Psoas muscle (tissue), 7 donors: ENCODE measurements at regions not wholly inside any gene's neighbourhood (a gene's known extent, or its start where the extent isn't known, plus 50 kb on each side); places are given as distances from the start of the nearest gene placed in this dataset.

Experiments
- ATAC-seq, 4 donors: fragments of 200-7000 bp; cut with Tn5 transposase; one replicate each; pipeline ENCODE4 v1.9.1; 2020; ENCODE audit warnings: moderate library complexity in 3 of 4, mild to moderate bottlenecking in 2 of 4
- DNase-seq, 2 donors: peaks; one replicate each; pipeline ENCODE4 v3.0.0-alpha.2; 2020
- H3K27ac ChIP-seq: fragments of 200-600 bp; one replicate; pipeline ENCODE4 v1.8.0; 2022
- H3K27me3 ChIP-seq, 3 donors: fragments of 200-600 bp in 1 of 3; one replicate each; pipeline versions ENCODE4 v1.6.1 to v1.8.0; 2013 to 2022; ENCODE audit warnings: low read length in 2 of 3, mild to moderate bottlenecking in 2 of 3, moderate library complexity in 1 of 3; ENCODE audit not compliant: insufficient read depth in 3 of 3
- H3K36me3 ChIP-seq, 2 donors: fragments of 200-600 bp in 1 of 2; one replicate each; pipeline versions ENCODE4 v1.6.1 to v1.8.0; 2013 to 2022; ENCODE audit warnings: low read depth in 1 of 2, mild to moderate bottlenecking in 1 of 2, moderate library complexity in 1 of 2; ENCODE audit not compliant: insufficient read depth in 1 of 2
- H3K4me1 ChIP-seq: fragments of 200-600 bp; one replicate; pipeline ENCODE4 v1.8.0; 2022
- H3K4me3 ChIP-seq: fragments of 200-600 bp; one replicate; pipeline ENCODE4 v1.8.0; 2022; ENCODE audit warnings: mild to moderate bottlenecking
- H3K9me3 ChIP-seq: fragments of 200-600 bp; one replicate; pipeline ENCODE4 v1.8.0; 2022
- WGBS, 3 donors: extraction: QIAGEN DNeasy Blood & Tissue Kit; methylation state at CpG; one replicate each; pipeline versions ENCODE4 v1.1.6 to v1.1.7; 2013; 5-methylcytosine and 5-hydroxymethylcytosine counted together
- intact Hi-C, 2 donors: fragments of 100-400 bp; cut with DNase I; formaldehyde crosslinking; loops; one replicate each; pipeline versions ENCODE4 v1.11.0 to v1.14.2; 2022
- TF ChIP-seq, protein P1 (sequence below): fragments of 200-600 bp; IDR thresholded peaks from one replicate; pipeline ENCODE4 v1.8.0; 2022; ENCODE audit warnings: antibody characterized with exemption
- donor health status: healthy with polysubstance abuse.
- donor health status: DM: no; HTN: no; CAD: no; lungs with moderate emphysema.
- donor health status: Bipolar disorder and iron deficiency.
- donor health status: healthy.
- donor health status: DM: yes; HTN: yes; CAD: no.
- donor health status: DM: no; HTN: no; CAD: no.
- donor health status: DM: yes; HTN: yes; CAD: no.

DNA sequence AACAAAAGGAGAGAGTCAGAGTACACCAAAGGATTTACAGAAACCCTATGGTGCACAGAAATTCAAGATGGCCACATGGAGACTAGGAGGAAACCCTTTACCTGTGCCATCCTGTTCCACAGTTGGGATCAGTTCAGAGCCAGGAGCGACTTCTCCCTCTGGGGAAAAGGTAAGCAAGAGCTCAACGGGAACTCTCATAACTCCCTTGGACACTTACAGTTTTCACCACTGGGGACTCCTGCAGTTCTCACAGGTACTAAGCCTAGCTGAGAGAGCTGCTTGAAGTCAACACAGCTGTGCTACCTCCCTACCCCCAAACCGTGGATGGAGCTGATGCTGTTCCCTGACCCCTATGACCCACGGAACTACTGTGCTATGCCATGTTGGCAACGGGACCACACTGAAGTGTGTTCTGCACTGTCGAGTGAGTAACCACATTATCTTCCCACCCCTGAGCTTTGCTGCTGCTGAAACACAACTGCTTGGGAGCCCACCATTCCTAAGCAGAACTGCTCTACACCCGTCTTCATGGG lies 606.8 kb downstream of the GBE1 start:
- DNase-seq (no peak), ATAC-seq (no peak)
- WGBS, 3 donors: 65 to 83% (median 69%) methylated on average over 7 of the region's 7 CpGs
- H3K27me3 ChIP-seq: no peaks in the 10 kb centered on the region
- intact Hi-C loops: no loop called here
- no peak overlapping the region for H3K27ac ChIP-seq
- TF ChIP-seq, protein P1, sequence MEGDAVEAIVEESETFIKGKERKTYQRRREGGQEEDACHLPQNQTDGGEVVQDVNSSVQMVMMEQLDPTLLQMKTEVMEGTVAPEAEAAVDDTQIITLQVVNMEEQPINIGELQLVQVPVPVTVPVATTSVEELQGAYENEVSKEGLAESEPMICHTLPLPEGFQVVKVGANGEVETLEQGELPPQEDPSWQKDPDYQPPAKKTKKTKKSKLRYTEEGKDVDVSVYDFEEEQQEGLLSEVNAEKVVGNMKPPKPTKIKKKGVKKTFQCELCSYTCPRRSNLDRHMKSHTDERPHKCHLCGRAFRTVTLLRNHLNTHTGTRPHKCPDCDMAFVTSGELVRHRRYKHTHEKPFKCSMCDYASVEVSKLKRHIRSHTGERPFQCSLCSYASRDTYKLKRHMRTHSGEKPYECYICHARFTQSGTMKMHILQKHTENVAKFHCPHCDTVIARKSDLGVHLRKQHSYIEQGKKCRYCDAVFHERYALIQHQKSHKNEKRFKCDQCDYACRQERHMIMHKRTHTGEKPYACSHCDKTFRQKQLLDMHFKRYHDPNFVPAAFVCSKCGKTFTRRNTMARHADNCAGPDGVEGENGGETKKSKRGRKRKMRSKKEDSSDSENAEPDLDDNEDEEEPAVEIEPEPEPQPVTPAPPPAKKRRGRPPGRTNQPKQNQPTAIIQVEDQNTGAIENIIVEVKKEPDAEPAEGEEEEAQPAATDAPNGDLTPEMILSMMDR: no peak
- no peaks in the 10 kb centered on the region for H3K4me1 ChIP-seq
- H3K4me3 ChIP-seq: no peak overlapping the region
- no peaks in the 10 kb centered on the region for H3K9me3 ChIP-seq
- no peaks in the 10 kb centered on the region for H3K36me3 ChIP-seq

DNA sequence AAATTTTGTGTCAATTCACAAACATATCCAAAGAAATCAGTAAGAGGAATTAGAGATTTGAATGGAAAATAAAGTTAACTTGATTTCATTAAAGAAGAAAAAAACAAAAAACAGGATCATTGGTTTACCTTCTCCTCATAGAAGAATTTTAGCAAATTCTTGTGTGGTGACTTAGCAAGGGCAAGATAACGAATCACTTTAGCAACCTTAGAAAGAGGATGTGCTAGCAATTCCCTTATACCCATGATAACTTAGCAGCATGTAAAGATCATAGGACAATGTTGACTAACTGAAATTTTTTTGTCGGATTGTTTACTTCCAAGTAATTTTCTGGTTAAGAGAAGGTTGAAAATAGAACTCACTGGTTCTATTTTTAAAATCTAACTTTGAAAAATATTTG lies 609.3 kb downstream of the GBE1 start:
- Histone ChIP-seq H3K4me1 (no peaks in the 10 kb centered on the region), H3K4me3 (no peak overlapping the region), H3K9me3 (no peaks in the 10 kb centered on the region), H3K36me3 (no peaks in the 10 kb centered on the region), H3K27ac (no peak overlapping the region), H3K27me3 (no peaks in the 10 kb centered on the region)
- TF ChIP-seq, protein P1: no peak
- DNase-seq (no peak), ATAC-seq (no peak)
- intact Hi-C loops: no loop called here
- 70 to 77% (median 77%) methylated on average over 2 of the region's 2 CpGs for WGBS, 3 donors

DNA sequence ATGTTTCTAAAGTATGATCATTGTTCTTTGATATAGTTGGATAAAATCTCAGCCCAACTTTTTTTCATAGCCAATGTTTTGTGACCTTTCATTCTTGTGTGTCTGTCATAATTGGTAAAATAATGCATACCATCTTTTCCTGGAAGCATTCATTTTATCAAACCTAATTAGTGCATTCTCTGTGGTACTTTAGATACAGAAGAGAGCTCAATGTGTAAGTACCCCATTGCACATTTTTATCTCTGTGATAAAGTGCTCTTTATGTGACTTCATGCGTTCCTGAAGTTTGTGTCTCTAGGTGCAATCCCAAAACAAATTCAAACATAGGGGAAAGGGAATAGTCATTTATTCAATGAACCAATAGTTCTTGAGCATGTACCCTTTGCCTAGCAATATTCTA lies 628.5 kb downstream of the GBE1 start:
- Histone ChIP-seq H3K4me3 (no peak overlapping the region), H3K9me3 (peaks cover 3% of the 10 kb centered on the region), H3K36me3 (no peaks in the 10 kb centered on the region), H3K27ac (no peak overlapping the region), H3K27me3 (no peaks in the 10 kb centered on the region), H3K4me1 (no peaks in the 10 kb centered on the region)
- intact Hi-C loops: no loop called here
- ATAC-seq (no peak), DNase-seq (no peak)
- WGBS, 3 donors: 93 to 97% (median 97%) methylated on average over 1 of the region's 1 CpG
- TF ChIP-seq, protein P1: no peak

DNA sequence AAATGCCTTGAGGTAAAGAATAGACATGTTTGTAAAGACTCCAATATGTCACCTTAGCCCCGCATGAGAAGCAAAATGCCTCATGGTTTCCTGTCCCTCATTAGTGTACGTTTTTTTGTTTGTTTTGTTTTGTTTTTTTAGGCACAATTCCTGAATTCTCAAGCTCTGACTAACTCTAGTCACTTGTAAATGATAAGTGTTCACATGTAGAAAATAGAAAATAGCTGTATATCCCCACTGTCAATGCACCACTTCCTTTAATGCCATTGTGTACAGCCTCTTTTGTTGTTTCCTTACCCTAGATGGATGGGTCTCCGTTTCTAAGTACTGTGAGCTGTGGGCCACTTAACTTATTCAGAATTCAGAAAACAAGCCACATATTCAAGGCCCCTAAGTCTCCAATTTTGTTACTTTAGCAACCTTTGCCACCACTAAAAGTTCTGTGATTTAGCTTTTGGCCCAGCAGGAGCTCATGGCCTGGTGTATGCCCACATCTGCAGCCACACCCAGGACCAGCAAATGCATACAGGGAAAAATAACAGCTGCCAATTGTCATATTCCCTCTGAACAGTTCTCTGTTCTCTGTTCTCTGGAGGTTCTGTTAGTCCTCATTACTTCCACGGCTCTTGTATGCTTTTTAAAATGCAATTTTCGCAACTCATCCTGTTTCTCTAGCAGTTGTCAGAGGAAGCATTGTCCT lies 655.5 kb downstream of the GBE1 start:
- H3K4me3 ChIP-seq: no peak overlapping the region
- 45 to 55% (median 50%) methylated on average over 5 of the region's 5 CpGs for WGBS, 3 donors
- H3K27me3 ChIP-seq: no peaks in the 10 kb centered on the region
- TF ChIP-seq, protein P1: no peak
- DNase-seq (no peak), ATAC-seq (no peak)
- H3K9me3 ChIP-seq: no peaks in the 10 kb centered on the region
- no peaks in the 10 kb centered on the region for H3K4me1 ChIP-seq
- no peak overlapping the region for H3K27ac ChIP-seq
- no peaks in the 10 kb centered on the region for H3K36me3 ChIP-seq
- intact Hi-C loops: no loop called here

DNA sequence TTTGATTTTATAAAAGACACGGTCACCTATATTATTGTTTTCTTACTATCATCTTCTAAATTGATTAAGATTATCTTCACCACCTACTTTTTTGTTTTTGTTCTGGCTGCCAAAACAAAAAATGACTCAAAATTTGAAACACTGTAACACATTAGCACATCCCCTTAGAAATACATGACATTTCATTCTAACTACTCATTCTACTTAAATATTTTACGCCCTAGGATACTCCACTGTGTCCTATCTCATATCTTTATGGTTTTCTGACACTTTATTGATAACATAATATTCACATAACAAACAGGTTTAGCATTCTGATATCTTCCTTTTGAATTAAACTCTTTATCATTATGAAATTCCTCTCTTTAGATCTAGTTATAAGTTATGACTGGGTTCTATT lies 656.2 kb downstream of the GBE1 start:
- intact Hi-C loops: no loop called here
- no peak for DNase-seq
- no peaks in the 10 kb centered on the region for H3K4me1 ChIP-seq
- no peaks in the 10 kb centered on the region for H3K36me3 ChIP-seq
- H3K4me3 ChIP-seq: no peak overlapping the region
- H3K27ac ChIP-seq: no peak overlapping the region
- TF ChIP-seq, protein P1: no peak
- H3K27me3 ChIP-seq: no peaks in the 10 kb centered on the region
- WGBS, 3 donors: 66 to 81% (median 70%) methylated on average over 2 of the region's 2 CpGs
- no peaks in the 10 kb centered on the region for H3K9me3 ChIP-seq
- ATAC-seq: no peak
